Endothelial cell of umbilical vein (primary cell): ENCODE measurements at regions not wholly inside any gene's neighbourhood (a gene's known extent, or its start where the extent isn't known, plus 50 kb on each side); places are given as distances from the start of the nearest gene placed in this dataset.

Source experiments
- BruUV-seq: library from RNA; stranded (reverse); fragments of 400-500 nt; replicated peaks from 2 replicates; lab custom pipeline; 2021; lab: Mats Ljungman, UMichigan
- CTCF ChIA-PET: fragments of 300-600, 350-600 bp; sonication (Branson Sonifier 250); formaldehyde crosslinking; loops from one replicate; lab custom pipeline; 2021; ENCODE audit warnings: antibody characterized with exemption, inconsistent platforms; lab: Charles Lee
- POLR2A ChIA-PET: fragments of 300-600, 350-600 bp; sonication (Branson Sonifier 250); formaldehyde crosslinking; loops from one replicate; lab custom pipeline; 2021; ENCODE audit warnings: antibody characterized with exemption, inconsistent platforms; lab: Charles Lee
- DNase-seq: peaks from one replicate; pipeline ENCODE4 v3.0.0-alpha.2; 2011; ENCODE audit warnings: low read depth, low spot score
- FAIRE-seq: peaks from 2 replicates; lab custom pipeline; 2011; peaks lifted over from hg19 to GRCh38; lab: Jason Lieb, UNC
- H2AFZ ChIP-seq: 2 replicates; pipeline ENCODE4 v1.6.0; 2012; ENCODE audit warnings: low read depth, low read length, control low read depth, inconsistent platforms
- H3K27ac ChIP-seq: 2 replicates; pipeline ENCODE4 v1.5.1; 2011; ENCODE audit warnings: low read depth, mild to moderate bottlenecking, control low read depth, low read length, moderate library complexity; ENCODE audit not compliant: insufficient read depth
- H3K27me3 ChIP-seq, 2 experiments: 2 replicates each; pipeline versions ENCODE4 v1.6.0 to v1.6.1; 2011; ENCODE audit warnings: low read length in 2 of 2, mixed read lengths in 1 of 2; ENCODE audit not compliant: control insufficient read depth in 2 of 2, insufficient read depth in 2 of 2
- H3K36me3 ChIP-seq, 2 experiments: 2 replicates in 1 of 2; 3 replicates in 1 of 2; pipeline ENCODE4 v1.5.1; 2011; ENCODE audit warnings: low read length in 2 of 2, mild to moderate bottlenecking in 1 of 2, moderate library complexity in 1 of 2; ENCODE audit not compliant: control insufficient read depth in 2 of 2, insufficient read depth in 2 of 2; ENCODE audit errors: extremely low read depth in 1 of 2
- H3K4me1 ChIP-seq: 3 replicates; pipeline ENCODE4 v1.5.1; 2011; ENCODE audit warnings: mild to moderate bottlenecking, low read length; ENCODE audit not compliant: control insufficient read depth, insufficient read depth; ENCODE audit errors: extremely low read depth
- H3K4me2 ChIP-seq: 2 replicates; pipeline ENCODE4 v1.6.1; 2011; ENCODE audit warnings: low read length, control low read depth, mixed read lengths; ENCODE audit not compliant: insufficient read depth
- H3K4me3 ChIP-seq, 3 experiments: fragments of 200-600 bp in 1 of 3; sonication (generic), shearing (Covaris generic) in 1 of 3; replicated peaks in 1 of 3; 2 replicates each; pipeline ENCODE4 v1.5.1; 2011 to 2016; ENCODE audit warnings: control low read depth in 3 of 3, low read length in 3 of 3, mild to moderate bottlenecking in 2 of 3, inconsistent platforms in 1 of 3, low read depth in 1 of 3, moderate library complexity in 1 of 3; ENCODE audit not compliant: insufficient read depth in 1 of 3
- H3K79me2 ChIP-seq: 2 replicates; pipeline ENCODE4 v1.6.0; 2012; ENCODE audit warnings: low read length, inconsistent platforms; ENCODE audit not compliant: control insufficient read depth, insufficient read depth
- H3K9ac ChIP-seq: replicated peaks from 2 replicates; pipeline ENCODE3; 2011; ENCODE audit warnings: low read length, control low read depth; ENCODE audit not compliant: insufficient read depth; ENCODE audit errors: extremely low read depth
- H3K9me1 ChIP-seq: replicated peaks from 3 replicates; pipeline ENCODE4 v1.6.0; 2011; ENCODE audit warnings: mild to moderate bottlenecking, low read length; ENCODE audit not compliant: control insufficient read depth, insufficient read depth; ENCODE audit errors: extremely low read depth
- H3K9me3 ChIP-seq: replicated peaks from 2 replicates; pipeline ENCODE4 v1.5.1; 2012; ENCODE audit warnings: low read length, inconsistent platforms; ENCODE audit not compliant: control insufficient read depth, insufficient read depth
- H4K20me1 ChIP-seq: replicated peaks from 2 replicates; pipeline ENCODE3; 2011; ENCODE audit warnings: mild to moderate bottlenecking, low read length; ENCODE audit not compliant: control insufficient read depth, insufficient read depth; ENCODE audit errors: extremely low read depth
- CTCF ChIP-seq, 2 donors: IDR thresholded peaks; 1 replicate in 1 of 2; 2 replicates in 1 of 2; pipeline ENCODE4 v1.5.1; 2011; ENCODE audit warnings: low read length in 2 of 2, mild to moderate bottlenecking in 2 of 2, moderate library complexity in 2 of 2, control low read depth in 1 of 2, inconsistent platforms in 1 of 2, low read depth in 1 of 2; ENCODE audit not compliant: insufficient read depth in 1 of 2; ENCODE audit errors: extremely low read depth in 1 of 2
- EZH2 ChIP-seq: IDR thresholded peaks from 2 replicates; pipeline ENCODE4 v1.6.1; 2012; ENCODE audit warnings: borderline replicate concordance, low read depth, mild to moderate bottlenecking, moderate library complexity, low read length, inconsistent platforms; ENCODE audit not compliant: severe bottlenecking
- FOS ChIP-seq: IDR thresholded peaks from 2 replicates; pipeline ENCODE4 v1.6.1; 2011; ENCODE audit warnings: mild to moderate bottlenecking, low read length, moderate library complexity, borderline replicate concordance; ENCODE audit not compliant: insufficient read depth
- GATA2 ChIP-seq: IDR thresholded peaks from 2 replicates; pipeline ENCODE4 v1.7.0; 2011; ENCODE audit warnings: low read depth, mild to moderate bottlenecking, moderate library complexity, mixed read lengths, low read length; ENCODE audit not compliant: insufficient read length, insufficient read depth
- JUN ChIP-seq: IDR thresholded peaks from 2 replicates; pipeline ENCODE4 v1.6.1; 2011; ENCODE audit warnings: borderline replicate concordance, low read depth; ENCODE audit not compliant: insufficient read length, insufficient read depth
- MAX ChIP-seq: IDR thresholded peaks from 2 replicates; pipeline ENCODE4 v1.6.1; 2011; ENCODE audit not compliant: insufficient read depth, insufficient read length
- MYC ChIP-seq: IDR thresholded peaks from one replicate; pipeline ENCODE4 v1.6.1; 2011; ENCODE audit warnings: mild to moderate bottlenecking, low read depth, low read length
- POLR2A ChIP-seq: IDR thresholded peaks from 2 replicates; pipeline ENCODE4 v1.6.1; 2012; ENCODE audit warnings: low read depth, mild to moderate bottlenecking, control low read depth, low read length
- POLR2AphosphoS5 ChIP-seq: IDR thresholded peaks from 2 replicates; pipeline ENCODE4 v1.6.1; 2012; ENCODE audit warnings: low read depth, mild to moderate bottlenecking, control low read depth, low read length, moderate library complexity; ENCODE audit not compliant: insufficient read depth
- dilution Hi-C: fragments of 300-500 bp; cut with MboI; formaldehyde crosslinking; loops from one replicate; pipeline ENCODE4 v1.15.0; 2019; ENCODE audit warnings: low sequenced_read_pairs; ENCODE audit not compliant: extremely low pct_ligation_motif_present
- intact Hi-C: fragments of 100-400 bp; cut with micrococcal nuclease; formaldehyde crosslinking; loops from one replicate; pipeline ENCODE4 v1.10.0; 2022

GRCh38 chr12:13799574-13799973 lies 181.8 kb downstream of the GRIN2B start:
- H3K9ac ChIP-seq = no peak overlapping the region
- H3K4me2 ChIP-seq = no peak overlapping the region
- no peaks in the 10 kb centered on the region for H3K9me1 ChIP-seq
- no peaks in the 10 kb centered on the region for H3K36me3 ChIP-seq
- H3K4me1 ChIP-seq = no peaks in the 10 kb centered on the region
- no peak overlapping the region for H3K27ac ChIP-seq
- no TSS peak for BruUV-seq
- H3K79me2 ChIP-seq = no peaks in the 10 kb centered on the region
- DNase-seq (no peak), FAIRE-seq (no peak)
- no peak overlapping the region for H3K4me3 ChIP-seq
- no peaks in the 10 kb centered on the region for H4K20me1 ChIP-seq
- CTCF ChIA-PET = no interaction called here
- dilution Hi-C loops = no loop called here
- H3K9me3 ChIP-seq = no peaks in the 10 kb centered on the region
- no peaks in the 10 kb centered on the region for H3K27me3 ChIP-seq
- intact Hi-C loops = no loop called here
- POLR2A ChIA-PET = no interaction called here
- TF ChIP-seq EZH2 (no peak), MYC (no peak), POLR2A (no peak), GATA2 (no peak), POLR2AphosphoS5 (no peak), MAX (no peak), JUN (no peak), FOS (no peak), CTCF (IDR thresholded peaks at IDR 0.05; ENCODE audit: extremely low read depth in 1 of 2, insufficient read depth in 1 of 2, low read depth in 1 of 2, low read length in 2 of 2) (no peak)
- no peak overlapping the region for H2AFZ ChIP-seq
